ENCODE measurements at regions not wholly inside any gene's neighbourhood (a gene's known extent, or its start where the extent isn't known, plus 50 kb on each side); places are given as distances from the start of the nearest gene placed in this dataset.
"Not testable (repeated sequence)": the region's sequence is repeated elsewhere in the genome, so short reads cannot be mapped to it uniquely, and the experiment has no call there.

DNA sequence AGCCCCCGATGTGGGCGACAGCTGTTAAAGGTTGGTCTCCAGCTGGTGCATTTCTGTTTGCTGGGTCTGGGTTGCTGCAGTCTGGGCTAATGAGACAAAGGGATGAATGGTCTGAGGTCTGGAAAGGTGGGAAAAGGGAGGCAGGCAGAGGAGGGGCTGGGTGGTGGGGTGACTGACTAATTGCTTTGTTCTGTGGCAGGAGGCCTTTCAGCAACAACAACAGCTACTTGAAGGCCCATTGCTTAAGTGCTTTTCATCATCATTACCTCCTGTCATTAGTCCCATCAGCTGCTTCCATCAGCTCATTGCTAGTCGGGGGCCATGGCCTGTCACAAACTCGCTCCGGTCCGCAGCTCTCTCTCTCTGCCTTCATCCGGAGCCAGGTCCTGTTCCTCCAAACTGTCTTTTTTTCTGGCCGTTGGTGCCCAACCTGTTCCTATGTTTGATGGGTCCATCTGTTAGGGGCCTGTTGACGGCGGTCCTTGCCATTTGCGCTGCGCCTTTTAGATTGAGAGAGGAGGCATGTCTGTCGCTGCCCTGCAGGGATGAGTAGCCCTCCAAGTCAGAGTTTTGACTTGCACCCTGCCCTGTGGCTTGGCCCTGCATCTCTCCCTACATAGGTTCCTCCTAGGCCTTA lies 105.6 kb upstream of the PLXNA2 start:
- no peak for DNase-seq

DNA sequence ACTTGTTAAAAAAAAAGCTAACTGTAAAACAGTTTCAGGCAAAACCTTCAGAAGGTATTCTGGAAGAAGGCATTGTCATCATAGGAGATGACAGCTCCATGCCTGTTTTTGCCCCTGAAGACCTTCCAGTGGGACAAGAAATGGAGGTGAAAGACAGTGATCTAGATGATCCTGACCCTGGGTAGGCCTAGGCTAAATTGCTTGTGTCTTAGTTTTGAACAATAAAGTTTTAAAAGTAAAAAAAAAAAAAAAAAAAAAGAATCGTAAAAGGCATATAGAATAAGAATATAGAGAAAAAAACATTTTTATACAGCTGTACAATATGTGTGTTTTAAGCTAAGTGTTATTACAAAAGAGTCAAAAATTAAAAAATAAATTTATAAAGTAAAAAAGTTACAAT lies 106.6 kb upstream of the PLXNA2 start:
- DNase-seq: no peak

DNA sequence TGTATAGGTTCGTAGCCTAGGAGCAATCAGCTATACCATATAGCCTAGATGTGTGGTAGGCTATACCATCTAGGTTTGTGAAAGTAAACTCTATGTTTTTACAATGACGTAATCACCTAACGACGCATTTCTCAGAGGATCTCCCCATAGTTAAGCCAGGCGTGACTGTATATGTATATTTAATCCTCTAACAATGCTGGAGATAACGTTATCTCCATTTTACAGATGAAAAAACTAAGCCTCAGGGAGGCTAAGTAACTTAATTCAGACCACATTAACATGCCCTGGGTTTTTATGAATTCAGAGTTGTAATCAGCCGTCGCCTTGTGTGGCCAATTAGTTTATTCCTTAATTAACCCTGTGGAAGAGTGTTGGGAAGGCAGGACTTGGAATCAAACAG lies 107.7 kb upstream of the PLXNA2 start:
- DNase-seq: no peak

DNA sequence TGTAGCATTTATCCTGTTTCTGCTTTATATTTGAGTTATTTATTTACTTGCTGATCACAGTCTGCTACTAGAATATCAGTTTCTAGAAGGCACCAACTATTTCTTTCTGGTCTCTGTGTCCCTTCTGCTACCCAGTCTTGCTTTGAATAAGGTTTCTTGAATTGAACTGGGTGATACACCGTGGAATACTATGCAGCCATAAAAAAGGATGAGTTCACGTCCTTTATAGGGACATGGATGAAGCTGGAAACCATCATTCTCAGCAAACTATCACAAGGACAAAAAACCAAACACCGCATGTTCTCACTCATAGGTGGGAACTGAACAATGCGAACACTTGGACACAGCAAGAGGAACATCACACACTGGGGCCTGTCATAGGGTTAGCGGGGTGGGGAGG lies 109.6 kb upstream of the PLXNA2 start:
- DNase-seq: not testable (repeated sequence)

DNA sequence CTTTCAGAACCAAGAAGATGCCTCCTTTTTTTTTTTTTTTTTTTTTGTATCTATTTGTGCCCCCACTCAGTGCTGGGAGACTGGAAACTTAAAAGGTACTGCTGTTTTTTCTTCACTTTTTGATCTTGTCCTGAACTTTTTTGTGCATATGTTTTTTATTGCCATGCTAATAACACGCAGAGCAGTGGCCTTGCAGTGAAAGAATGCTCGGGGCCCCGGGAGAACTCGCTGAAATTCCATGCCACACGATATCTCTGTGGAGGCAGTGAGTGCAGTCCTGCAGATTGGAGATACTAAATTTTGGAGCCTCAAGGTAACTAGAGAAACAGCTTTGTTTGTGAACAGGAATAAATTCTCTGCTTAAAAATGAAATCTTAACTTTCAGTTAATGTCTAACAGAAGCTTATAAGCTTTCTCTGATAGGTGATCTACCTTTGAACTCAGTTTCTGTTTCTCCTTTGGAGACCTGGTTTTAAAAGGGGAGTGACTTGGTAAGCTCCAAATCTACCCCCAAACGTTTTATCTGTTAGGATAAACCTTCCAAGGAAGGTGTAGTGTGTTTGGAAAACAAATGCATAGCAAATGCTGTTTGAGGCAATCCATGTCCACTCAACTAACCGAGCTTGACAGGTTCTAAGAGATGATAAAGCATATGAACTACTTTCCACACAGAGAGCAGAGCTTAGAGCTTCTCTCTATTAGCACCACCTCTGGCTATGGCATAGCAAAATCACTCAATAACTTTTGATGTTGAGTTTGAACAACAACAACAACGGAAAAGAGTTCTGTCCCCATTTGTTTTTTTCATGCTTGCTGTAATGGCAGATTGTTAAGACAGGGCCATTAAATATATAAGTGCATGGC lies 113.7 kb upstream of the PLXNA2 start:
- DNase-seq: no peak

DNA sequence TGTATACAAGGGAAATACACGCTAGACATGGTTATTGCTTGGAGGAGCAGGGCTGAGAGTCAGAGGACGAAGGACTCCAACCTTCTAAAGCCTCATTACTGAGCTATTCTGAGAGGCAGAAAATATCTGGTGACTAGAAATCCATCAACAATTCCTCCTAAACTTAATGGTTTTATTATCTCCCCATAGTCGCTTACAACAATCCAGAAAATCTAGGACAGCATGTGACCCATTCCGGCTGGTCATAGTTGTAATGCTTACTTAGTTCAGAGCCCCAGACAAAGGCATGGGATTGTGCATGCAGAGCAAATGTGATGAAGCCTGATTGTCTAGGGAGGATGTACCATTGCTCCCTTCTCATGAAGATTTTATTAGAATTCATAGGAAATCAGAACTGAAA lies 114.5 kb upstream of the PLXNA2 start:
- no peak for DNase-seq

DNA sequence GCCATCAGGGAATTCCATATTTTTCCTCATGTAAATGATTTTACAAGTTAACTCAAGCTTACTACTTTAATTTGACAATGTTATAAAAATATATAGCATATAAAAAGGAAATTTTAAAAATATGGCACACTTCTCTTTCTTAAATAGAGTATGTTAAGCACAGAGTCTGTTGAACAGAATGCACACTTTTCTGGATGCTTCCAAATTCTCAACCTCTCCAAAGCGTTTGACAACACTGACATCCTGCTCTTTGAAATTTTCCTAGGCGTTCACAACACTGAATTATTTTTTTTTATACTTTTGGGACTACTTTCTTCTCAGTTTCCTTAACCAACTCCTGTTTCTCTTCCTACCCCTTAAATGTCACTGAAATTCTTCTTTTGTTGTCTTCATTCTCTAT lies 117.8 kb upstream of the PLXNA2 start:
- DNase-seq: no peak

DNA sequence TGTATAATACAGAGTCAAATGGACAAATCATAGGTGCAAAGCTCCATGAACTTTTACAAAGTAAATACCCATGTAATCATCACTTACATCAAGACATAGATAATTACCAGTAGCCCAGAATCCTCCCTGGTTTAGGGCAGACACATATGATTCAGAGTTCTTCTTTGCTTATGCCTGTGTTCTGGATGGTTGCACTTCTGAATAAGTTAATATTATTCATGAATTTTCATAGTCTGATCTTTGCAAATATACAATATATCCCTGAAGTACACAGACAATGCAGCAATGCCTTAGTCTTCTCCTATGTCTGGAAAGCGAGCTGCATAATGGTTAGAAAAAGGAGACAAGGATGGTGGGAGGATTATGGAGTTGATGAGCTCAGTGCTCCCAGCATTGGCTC lies 122.4 kb upstream of the PLXNA2 start:
- DNase-seq: no peak

DNA sequence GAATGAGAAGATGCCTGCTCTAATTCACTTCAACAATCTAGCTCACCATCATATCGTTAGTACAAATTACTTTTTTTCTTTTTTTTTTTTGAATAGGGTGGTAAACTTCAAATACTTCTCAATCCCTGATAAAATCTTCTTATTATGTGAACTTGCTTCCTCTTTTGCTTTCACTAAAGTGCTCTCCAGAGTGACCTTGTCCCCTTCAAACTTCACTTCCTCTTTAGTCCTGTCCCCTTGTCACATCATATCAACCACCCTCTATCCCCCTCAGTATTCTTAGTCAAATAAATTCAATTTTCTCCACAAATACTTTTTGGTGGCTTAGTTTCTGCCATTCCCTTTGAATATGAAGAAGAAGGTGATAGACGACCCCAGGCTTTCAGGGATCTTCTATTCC lies 124.9 kb upstream of the PLXNA2 start:
- no peak for DNase-seq

DNA sequence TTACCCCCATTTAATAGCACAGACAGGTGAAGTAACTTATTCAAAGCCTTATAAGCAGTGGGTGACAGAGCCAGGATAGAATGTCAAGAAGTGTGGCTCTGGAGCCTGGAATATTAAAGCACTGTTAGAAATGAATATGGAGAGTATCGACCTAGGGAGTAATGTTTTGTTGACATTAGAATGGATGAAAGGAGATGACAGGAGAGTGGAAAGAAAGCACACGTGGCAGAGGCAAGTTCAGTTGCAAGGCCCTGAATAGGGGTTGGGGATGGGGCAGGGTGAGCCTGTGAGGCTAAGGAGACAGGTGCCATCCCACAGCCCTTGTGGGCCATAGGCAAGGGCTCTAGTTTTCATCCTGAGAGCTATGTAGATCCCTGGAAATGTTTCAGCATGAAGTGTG lies 125.5 kb upstream of the PLXNA2 start:
- no peak for DNase-seq

DNA sequence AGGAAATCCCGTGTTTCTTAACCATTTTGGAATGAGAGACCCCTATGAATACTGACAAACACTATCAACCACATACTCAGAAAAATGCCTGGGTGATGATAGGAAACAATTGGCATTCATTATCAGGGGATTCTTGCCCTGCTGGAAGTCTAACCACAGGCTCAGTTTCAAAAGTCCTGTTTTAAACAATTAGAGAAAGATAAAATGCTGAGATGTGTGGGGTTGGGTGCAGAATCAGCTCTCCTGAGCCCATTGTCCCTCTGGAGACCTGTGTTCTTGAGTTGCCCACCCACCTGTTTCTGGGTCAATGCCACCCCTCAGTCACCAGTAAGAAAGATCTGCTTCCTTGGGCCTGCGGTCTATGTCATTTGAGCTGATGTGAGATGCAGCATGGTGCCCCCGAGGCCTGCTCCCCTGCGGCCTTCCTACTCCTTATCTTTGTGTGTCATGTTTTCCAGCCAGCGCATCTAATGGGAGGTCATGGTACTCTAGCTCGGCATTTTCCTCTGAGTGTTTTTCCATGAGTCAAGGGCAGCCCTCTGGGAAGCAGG lies 130.3 kb upstream of the PLXNA2 start:
- DNase-seq: no peak

DNA sequence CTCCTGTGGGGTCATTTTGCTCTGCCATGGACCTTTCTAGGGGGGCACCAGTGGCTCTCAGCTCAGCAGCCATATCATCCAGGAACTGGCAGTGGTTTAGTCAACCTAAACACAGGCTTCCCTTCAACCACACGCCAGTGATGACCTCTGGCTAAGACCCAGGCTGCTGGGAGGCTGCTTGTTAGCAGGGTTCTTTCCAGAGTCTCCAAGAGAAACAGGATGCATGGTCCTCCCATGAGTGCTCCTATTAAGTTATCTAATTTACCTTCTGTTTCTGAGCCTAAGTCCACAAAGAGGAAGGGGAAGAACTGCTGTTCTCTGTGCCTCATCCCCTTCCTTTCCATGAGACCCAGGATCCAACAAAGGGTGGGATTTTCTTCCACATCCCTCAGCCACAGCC lies 137.3 kb upstream of the PLXNA2 start:
- DNase-seq: no peak

DNA sequence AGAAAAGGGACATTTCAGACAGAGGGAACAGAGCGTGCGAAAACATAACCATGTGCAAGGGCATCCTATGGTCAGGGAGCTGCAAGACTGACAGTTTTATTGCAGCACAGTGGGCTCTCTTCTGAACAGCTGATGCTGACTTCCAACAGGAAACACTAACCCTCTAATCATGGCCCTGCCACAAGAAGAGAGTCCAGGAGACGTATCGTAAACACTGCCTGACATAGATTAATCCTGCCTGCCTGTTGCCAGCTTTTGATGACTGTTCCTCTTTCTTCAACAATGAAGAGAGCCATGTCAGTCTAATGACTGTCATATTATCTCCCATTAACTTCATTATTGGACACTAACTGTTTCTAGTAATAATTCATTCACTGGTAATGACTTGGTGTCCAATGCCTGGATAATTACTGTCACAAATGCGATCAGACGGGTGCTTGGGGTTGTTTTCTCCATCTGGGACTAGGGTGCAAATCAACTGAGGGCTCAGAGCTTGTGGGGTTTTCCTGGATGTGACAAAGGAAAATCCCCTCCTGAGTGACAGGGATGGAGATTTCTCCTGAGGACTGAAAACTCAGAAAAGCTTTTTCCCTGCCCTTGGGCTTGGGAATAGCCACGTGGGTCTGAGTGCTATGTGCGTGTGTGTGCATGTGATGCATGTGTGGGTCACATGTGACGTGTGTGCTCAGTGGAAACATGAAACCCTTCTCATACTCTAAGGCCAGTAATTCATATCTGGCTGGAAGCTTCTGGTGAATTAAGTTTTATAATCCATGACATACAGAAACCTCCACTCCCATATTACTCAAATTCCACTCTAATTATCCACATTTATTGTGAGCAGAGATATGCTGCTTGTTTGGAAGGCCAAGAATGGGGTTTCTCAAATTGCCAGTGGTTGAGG lies 144.0 kb upstream of the PLXNA2 start:
- DNase-seq: no peak

DNA sequence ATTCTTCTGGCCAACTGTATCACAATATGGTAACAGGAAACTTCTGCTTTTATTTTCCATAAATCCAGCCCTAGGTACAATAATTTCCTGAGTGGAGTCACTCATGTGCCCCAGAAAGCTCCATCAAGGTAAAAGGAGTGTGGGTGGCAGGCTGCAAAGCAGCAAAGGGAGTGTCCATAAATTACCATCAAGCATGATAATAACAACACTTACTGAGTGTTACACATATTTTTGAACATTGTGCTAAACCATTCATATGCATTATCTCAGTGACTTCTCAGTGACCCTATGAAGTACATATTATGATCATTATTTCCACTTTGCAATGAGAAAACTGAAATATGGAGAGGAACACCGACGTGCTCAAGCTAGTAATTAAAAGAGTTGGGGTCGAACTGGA lies 149.2 kb upstream of the PLXNA2 start:
- DNase-seq: no peak

DNA sequence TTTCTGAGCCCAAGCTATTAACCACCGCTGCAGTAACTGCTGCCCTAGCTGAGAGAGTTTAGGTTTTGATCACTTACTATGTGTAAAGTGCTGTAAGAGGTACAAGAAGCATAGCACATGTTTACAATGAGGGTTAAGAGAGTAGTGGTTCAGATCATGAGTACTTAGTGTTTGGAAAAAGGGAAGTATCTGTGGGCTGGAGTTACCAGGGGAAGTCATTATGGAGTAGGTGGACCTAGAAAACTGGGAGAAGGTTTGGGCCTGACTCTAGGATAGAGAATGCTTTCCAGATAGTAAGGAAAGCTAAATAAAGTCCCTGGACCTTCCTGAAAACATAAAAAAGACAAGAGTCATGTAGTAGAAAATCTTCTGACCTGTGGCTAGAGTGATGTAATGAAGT lies 149.6 kb upstream of the PLXNA2 start:
- DNase-seq: no peak

DNA sequence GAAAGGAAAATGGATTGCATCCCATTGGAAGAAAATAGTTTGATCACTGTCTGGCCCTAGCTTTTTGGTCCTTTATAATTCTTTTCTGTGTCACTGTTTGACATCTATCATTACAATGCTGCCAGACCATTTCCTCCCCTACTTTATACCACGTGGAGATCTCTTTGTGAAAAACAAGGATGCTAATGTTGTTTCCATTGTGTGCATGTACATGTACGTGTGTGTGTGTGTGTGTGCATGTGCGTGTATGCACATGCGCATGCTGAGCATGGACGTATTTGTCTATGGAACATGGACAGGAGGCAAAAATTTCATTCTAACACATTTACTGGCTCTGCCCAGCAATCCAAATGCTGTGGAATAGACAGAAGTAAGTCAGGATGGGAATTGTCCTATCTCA lies 153.1 kb upstream of the PLXNA2 start:
- DNase-seq: no peak

DNA sequence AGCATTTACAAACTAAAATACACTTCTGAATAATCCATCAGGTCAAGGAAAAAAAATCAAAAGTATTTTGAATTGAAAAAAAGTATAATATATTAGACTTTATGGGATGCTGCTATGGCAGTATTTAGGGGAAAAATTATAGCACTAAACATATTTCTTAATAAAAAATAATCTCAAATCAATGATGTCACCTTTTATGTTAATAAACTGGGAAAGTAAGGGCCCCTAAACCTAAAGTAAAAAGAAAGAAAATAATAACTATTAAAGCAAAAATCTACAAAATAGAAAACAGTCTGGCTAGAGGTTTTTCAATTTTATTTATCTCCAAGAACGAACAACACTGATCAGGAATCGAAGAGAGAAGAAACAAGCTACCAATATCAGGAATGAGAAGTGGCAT lies 160.8 kb upstream of the PLXNA2 start:
- DNase-seq: no peak

DNA sequence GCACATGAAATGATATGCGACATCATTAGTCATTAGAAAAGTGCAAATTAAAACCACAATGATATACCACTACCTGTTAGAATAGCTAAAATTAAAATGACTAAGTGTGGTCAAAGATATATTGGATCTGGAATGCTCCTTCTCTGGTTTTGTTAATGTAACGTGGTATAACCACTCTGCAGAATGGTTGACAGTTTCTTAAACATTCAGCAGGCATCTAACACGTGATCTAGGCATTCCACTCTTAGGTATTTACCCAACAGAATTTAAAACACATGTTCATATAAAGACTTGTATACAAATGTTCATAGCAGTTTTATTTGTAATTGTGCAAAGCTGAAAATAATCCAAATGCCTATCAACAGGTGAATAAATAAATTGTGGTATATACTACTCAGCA lies 165.0 kb upstream of the PLXNA2 start:
- DNase-seq: no peak

DNA sequence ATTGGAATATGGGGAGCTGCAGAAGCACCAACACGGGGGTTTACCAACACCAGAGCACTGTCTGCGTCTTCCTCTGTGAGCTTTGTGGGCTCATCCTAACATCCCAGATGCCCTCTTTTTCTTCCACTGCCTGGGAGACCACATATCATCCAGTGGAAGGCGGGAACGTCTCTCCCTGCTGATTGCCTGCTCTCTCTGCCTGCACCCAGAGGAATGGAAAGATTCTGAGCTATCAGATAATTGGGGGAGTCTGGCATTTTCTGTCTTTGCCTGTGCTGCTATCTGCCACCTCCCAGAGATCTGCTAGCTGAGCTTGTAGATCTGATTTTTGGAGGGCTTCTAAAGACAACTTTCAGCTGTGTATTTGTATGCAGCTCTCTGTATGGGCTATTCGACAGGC lies 166.2 kb upstream of the PLXNA2 start:
- DNase-seq: no peak

DNA sequence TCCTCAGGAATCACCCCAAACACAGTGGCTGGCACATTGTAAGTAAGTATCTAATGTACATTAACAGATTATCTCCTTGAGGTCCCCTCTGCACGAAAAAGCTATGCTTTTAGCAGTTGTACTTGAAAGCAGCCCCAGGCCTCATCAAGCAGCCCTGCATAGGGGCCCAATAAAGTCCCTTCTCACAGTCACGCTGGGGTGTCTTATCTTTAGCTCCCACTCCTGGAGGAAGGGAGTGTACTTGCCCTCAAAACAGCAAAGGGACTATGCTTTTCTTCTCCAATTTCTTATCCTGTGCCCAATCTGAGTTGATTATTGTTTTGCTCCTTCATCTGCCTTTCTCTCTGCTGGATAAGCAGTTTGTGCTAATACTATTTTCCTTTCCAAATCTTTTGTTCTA lies 168.8 kb upstream of the PLXNA2 start:
- DNase-seq: no peak

DNA sequence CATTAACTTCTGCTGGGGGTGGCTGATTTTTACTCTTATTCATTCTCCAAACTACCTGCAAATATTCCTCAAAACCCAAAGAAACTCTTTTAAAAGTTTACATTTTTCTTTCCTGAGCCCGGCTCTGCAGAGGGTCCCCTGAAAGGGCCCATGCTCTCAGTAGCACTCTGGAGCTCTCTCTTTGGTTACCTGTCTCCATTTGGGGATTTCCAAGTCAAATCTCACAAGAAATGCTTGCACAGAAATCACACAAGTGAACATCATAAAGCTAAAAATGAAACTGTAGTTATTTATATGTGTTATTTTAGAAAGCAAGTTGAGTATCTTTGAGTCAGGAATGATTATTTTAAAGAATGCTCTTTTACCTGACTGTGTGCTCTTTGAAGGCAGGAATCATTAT lies 174.5 kb upstream of the PLXNA2 start:
- no peak for DNase-seq

DNA sequence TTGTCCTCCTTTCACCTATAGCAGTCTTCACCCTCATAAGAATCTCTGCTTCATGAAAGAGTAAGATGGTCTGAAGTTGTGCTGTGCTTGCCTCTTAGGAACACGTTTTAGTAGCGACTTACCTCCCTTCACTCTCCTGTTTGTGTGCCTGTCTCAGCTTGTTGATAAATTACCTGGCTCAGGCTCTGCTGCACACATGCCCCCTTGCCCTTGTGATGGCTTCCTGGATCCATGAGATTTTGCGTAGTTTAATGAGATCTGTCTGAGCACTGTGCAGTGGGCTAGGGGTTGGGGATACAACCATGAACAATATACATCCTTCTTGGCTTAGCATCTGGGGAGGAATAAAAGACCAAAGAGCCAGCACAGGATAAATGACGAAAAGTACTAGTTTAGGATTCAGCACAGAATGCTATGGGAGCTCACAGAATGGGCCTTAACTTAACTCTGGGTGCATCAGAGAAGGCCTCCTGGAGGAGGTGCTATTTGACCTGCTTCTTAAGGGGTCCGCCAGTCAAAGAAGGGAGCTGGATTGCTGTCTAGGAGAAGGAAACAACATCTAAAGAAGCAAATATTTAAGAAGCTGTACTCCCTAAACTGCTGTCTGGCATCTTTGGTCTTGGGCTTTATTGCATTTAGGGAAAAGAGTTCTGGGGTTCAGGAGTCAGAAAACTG lies 175.7 kb upstream of the PLXNA2 start:
- no peak for DNase-seq

DNA sequence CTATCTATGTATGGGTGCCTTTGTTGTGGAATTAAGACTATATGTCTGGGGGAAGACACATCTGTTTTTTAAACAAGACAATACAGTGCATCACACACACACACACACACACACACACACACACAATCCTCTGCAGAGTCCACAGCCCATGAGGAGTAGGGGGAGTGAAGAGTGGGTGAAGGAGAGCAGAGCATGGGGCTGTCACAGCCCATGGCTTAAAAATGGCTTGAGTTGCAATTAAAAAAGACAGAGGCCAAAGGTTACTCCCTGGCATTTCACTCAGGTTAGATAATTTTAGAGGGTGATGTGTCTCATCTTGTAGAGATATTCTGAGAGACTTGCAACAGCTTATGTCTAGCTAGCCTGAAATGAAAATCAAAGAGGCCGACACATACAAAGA lies 176.5 kb upstream of the PLXNA2 start:
- DNase-seq: no peak

Measured in activated naive CD4-positive, alpha-beta T cell treated with Interleukin-2 at 50 U/mL for 16 hours (primary cell).